ENCODE measurements at regions not wholly inside any gene's neighbourhood (a gene's known extent, or its start where the extent isn't known, plus 50 kb on each side); places are given as distances from the start of the nearest gene placed in this dataset.
"Not testable (repeated sequence)": the region's sequence is repeated elsewhere in the genome, so short reads cannot be mapped to it uniquely, and the experiment has no call there.

DNA sequence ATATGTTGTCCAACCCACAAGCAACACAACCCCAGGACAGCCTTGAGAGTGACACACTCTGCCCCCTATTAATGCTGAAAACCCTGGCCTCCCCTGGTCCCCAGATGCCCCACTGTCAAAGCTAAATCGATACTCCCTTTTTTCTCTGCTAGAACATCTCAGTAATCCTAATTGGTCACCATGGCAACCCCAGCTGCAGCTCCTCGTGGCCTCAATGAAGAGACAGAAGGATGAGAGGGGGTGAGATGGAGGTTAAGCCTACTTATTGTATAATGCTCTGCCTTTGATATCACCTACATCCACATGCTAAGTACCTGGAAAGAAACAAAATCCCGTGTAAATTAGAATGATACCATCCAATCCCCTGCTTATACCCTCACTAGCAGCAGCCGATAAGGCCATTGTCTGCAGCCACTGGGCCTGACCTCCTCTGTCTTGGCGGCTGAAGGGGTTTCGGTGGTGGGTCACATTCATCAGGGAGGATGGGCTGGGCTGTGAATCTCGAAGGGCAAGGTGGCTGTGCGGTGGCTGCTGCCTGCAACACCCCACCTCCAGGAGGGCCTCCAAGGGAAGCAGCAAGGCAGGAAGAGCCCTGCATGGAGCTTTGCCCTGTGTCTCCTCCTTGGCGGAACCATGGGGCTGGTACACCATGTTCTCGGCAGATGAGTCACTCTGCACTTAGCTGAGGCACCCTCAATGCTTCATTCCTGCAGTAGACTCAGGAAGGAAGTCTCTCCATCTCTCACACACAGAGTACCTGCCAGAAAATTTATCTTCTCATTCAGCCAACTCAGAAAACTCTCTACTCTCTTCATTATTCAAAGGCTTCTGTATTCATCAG, 399.5 kb downstream of the BUD13 start:
- DNase-seq (ENCODE audit: low spot score) = no peak

- no peak for DNase-seq (ENCODE audit: low spot score)
Observed at GRCh38 chr11:116371146-116371545, 401.6 kb downstream of the BUD13 start.

DNA sequence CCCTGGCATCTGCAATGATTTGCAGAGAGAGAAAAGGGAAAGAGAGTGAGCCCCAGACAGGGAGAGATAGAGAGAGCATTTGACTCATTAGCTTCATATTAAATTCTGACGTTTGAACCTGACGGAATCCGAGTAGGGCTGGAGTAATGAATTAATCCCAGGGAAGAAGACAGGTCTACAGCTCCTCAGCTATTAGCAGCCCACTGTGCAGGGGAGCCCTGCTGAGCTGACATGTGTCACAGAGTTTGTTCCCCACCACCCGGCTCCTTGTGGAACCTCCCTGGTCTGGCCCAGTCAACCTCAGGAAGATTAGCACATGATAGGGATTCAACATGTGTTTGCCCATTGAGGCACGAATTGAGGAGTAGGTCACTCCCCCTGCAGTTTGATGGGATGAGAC, 404.0 kb downstream of the BUD13 start:
- no peak for DNase-seq (ENCODE audit: low spot score)

- no peak for DNase-seq (ENCODE audit: low spot score)
Observed at GRCh38 chr11:116366980-116367645, 405.7 kb downstream of the BUD13 start.

GRCh38 chr11:116366451-116366850, 406.3 kb downstream of the BUD13 start:
- DNase-seq (ENCODE audit: low spot score) = no peak

- DNase-seq (ENCODE audit: low spot score) = not testable (repeated sequence)
Observed at GRCh38 chr11:116364925-116365324, 407.9 kb downstream of the BUD13 start.

- DNase-seq (ENCODE audit: low spot score) = no peak
Observed at GRCh38 chr11:116364348-116364747, 408.4 kb downstream of the BUD13 start.

GRCh38 chr11:116360221-116360941, 412.4 kb downstream of the BUD13 start:
- DNase-seq (ENCODE audit: low spot score) = no peak

GRCh38 chr11:116357784-116358544, 414.8 kb downstream of the BUD13 start:
- DNase-seq (ENCODE audit: low spot score) = no peak

DNA sequence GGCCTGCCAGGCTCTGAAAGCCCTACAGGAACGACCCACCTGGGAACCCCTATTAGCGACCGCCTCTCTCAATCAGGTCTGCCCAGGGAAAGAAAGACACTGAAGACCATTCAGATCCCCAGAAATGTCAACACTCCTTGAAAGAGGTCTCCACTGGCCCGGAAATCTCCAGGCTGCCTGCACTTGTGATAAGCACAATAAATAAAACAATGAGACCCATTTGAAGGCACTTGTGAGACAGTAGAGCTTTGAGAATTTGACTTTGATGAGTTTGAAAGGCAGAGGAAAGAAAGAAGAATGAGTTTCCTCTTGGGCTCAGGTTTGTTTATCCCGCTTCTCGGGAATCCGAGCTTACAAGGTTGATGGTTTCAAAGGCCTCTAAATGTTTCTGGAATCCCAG, 416.3 kb downstream of the BUD13 start:
- DNase-seq (ENCODE audit: low spot score) = no peak

- no peak for DNase-seq (ENCODE audit: low spot score)
Observed at GRCh38 chr11:116355104-116355503, 417.7 kb downstream of the BUD13 start.

GRCh38 chr11:116353589-116353988, 419.2 kb downstream of the BUD13 start:
- DNase-seq (ENCODE audit: low spot score) = no peak

DNA sequence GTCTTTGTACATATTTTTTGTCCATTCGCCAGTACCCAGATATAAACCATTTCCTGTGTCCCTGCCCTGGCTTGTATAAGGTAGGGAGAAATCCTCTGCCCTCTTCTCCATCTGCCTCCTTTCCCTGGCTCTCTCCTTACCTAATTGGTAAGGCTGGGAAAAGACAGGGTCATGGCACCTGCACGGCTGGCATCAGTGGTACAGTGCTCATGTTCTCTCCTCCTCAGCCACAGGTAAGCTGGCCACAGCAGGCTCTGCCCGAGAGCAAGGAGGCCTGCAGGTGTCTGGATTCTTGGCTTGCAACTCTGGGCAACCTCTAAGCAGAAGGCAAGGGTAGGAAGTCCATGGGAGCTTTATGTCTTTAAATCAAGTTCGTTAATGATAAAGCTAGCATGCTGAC, 419.9 kb downstream of the BUD13 start:
- DNase-seq (ENCODE audit: low spot score) = no peak

DNA sequence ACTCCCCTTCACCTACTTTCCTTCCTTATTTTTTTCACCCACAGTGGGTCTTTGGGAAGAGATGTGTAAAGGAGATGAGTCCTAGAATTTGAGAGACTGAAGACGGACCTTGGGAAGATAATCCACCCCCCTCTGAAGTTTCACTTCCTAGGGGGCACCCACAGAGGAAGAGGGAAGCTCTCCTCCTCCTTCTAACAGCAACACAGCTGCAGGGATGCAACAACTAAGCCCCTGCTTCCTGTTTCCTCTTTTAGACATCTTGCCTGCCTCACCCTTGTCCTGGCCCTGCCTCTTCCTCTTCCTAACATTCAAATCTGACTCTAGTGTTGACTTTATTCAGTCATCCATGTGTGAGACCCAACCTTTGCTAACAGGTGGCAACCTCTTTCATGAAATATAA, 424.6 kb downstream of the BUD13 start:
- DNase-seq (ENCODE audit: low spot score) = no peak

- DNase-seq (ENCODE audit: low spot score) = no peak
Observed at GRCh38 chr11:116345575-116345974, 427.2 kb downstream of the BUD13 start.

DNA sequence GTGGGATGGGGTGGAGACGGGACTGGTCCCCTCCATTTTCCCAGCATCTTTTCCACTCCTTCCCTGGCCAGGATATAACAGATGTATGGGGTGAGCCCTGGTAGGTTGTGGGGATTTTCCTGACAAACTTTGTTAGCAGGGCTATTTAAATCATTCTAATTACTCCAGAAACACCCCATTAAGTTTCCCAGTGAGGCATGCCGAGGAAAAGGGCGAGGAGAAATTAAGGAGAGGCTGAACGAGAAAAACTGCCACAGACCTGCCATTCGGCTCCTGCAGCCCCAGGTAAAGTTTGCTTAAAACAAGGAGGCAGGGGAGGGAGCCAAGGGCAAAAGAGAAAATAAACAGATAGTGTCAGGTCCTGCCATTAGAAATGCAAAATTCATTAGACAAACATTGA, 428.2 kb downstream of the BUD13 start:
- DNase-seq (ENCODE audit: low spot score) = no peak

DNA sequence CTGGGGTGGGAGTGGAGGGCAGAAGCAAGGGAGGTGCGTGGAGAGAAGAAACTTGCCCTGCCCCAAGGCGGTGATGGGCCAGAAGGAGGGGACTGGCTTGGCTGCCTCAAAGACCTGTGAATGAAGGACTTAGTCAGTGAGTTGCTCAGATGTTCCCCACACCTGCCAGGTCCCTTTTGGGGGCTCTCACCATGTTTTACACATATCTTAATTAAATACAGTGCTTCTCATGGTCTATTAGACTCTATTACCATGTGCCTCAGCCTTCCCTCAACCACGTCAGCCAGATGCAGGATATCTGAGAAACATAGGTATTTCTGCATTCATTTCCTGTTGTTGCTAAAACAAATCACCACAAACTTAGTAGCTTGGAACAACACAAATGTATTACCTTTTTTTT, 429.5 kb downstream of the BUD13 start:
- no peak for DNase-seq (ENCODE audit: low spot score)

DNA sequence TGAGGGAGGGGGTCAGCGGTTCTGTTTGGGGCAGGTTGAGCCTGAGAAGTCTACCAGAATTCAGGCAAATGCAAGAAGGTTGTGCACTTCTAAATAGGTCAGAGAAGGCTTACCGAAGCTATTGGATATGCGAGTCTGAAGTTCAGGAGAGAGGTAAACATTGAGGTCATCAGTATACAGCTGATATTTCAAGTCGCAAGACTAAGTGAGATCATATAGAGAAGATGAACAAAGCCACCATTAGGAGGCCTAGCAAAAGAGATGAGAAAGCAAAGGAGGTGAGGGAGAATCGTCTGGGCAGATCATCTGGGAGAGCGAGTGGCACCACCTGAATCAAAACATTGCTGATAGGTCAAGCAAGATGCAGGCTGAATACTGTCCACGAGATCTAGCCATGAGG, 430.6 kb downstream of the BUD13 start:
- DNase-seq (ENCODE audit: low spot score) = no peak

GRCh38 chr11:116339306-116340098, 433.3 kb downstream of the BUD13 start:
- no peak for DNase-seq (ENCODE audit: low spot score)

DNA sequence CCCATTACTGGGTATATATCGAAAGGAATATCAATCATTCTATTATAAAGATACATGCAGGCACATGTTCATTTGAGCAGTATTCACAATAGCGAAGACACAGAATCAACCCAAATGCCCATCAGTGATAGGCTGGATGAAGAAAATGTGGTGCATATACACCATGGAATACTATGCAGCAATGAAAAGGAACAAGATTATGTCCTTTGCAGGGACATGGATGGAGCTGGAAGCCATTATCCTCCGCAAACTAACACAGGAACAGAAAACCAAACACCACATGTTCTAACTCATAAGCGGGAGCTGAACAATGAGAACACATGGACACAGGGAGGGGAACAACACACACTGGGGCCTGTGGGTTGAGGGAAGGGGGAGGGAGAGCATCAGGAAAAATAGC, 434.3 kb downstream of the BUD13 start:
- not testable (repeated sequence) for DNase-seq (ENCODE audit: low spot score)

DNA sequence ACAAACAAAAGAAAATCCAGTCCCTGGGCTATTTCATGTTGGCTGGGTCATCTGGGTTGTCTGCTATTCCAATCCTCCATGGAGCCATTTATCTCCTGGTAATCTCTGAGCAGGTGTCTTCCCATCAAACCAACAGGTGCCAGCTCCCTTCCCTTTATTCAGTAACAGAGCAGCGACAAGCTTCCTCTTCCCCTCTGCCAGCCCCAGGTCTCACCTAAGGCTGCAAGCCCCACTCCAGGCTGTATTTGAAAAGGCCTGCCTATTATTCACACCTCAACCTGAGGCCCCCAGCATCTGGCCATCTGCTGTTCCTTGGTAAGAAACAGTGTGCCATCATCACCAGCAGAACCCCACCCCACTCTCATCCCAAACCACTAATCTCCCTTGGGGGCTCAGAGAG, 436.2 kb downstream of the BUD13 start:
- no peak for DNase-seq (ENCODE audit: low spot score)
